B cell (primary cell): ENCODE measurements at regions not wholly inside any gene's neighbourhood (a gene's known extent, or its start where the extent isn't known, plus 50 kb on each side); places are given as distances from the start of the nearest gene placed in this dataset.

ENCODE experiments used
- ATAC-seq: fragments of 200-7000 bp; cut with Tn5 transposase; one replicate; pipeline ENCODE4 v1.10.0; 2021; ENCODE audit warnings: low read depth, mild to moderate bottlenecking, moderate number of reproducible peaks, moderate library complexity
- CTCF ChIA-PET: fragments of 350-600 bp; sonication (Branson Sonifier 250); formaldehyde crosslinking; loops from one replicate; lab custom pipeline; 2021; ENCODE audit warnings: antibody characterized with exemption, inconsistent platforms; lab: Charles Lee
- POLR2A ChIA-PET: fragments of 350-600 bp; sonication (Branson Sonifier 250); formaldehyde crosslinking; loops from one replicate; lab custom pipeline; 2021; ENCODE audit warnings: antibody characterized with exemption; lab: Charles Lee
- DNase-seq: peaks from one replicate; pipeline ENCODE4 v3.0.0; 2013
- H2AFZ ChIP-seq: 2 replicates; pipeline ENCODE4 v1.6.1; 2012; ENCODE audit warnings: mild to moderate bottlenecking, low read depth, low read length; ENCODE audit not compliant: insufficient read depth, poor library complexity, severe bottlenecking
- H3K27ac ChIP-seq, 2 donors: 1 replicate in 1 of 2; 2 replicates in 1 of 2; pipeline ENCODE4 v1.5.1; 2012 to 2013; ENCODE audit warnings: low read length in 2 of 2, mild to moderate bottlenecking in 2 of 2, moderate library complexity in 1 of 2
- H3K27me3 ChIP-seq, 4 experiments: fragments of 200-600 bp in 1 of 4; sonication (generic) in 1 of 4; replicated peaks in 1 of 4; 1 replicate in 2 of 4; 2 replicates in 2 of 4; pipeline versions ENCODE4 v1.6.1 to v1.7.0; 2013 to 2016; ENCODE audit warnings: low read length in 3 of 4, mild to moderate bottlenecking in 2 of 4, mixed read lengths in 1 of 4, moderate library complexity in 1 of 4; ENCODE audit not compliant: insufficient read depth in 4 of 4, control insufficient read depth in 3 of 4; ENCODE audit errors: control extremely low read depth in 1 of 4
- H3K36me3 ChIP-seq, 2 experiments: replicated peaks in 1 of 2; 1 replicate in 1 of 2; 2 replicates in 1 of 2; pipeline versions ENCODE4 v1.6.1 to v1.7.1; 2013; ENCODE audit warnings: low read length in 1 of 2; ENCODE audit not compliant: insufficient read depth in 2 of 2, control insufficient read depth in 1 of 2; ENCODE audit errors: control extremely low read depth in 1 of 2, extremely low read depth in 1 of 2
- H3K4me1 ChIP-seq, 2 donors: fragments of 200-600 bp in 1 of 2; sonication (generic) in 1 of 2; 1 replicate in 1 of 2; 2 replicates in 1 of 2; pipeline versions ENCODE4 v1.5.1 to v1.6.1; 2013 to 2017; ENCODE audit warnings: low read length in 2 of 2; ENCODE audit not compliant: control insufficient read depth in 2 of 2, insufficient read depth in 2 of 2
- H3K4me2 ChIP-seq: replicated peaks from 2 replicates; pipeline ENCODE3; 2012; ENCODE audit warnings: mild to moderate bottlenecking, low read depth, low read length; ENCODE audit not compliant: poor library complexity, severe bottlenecking
- H3K4me3 ChIP-seq, 5 experiments: fragments of 200-600 bp in 1 of 5; sonication (generic) in 1 of 5; 1 replicate in 3 of 5; 2 replicates in 2 of 5; pipeline versions ENCODE4 v1.5.1 to v1.7.0; 2011 to 2016; ENCODE audit warnings: low read length in 4 of 5, mild to moderate bottlenecking in 4 of 5, low read depth in 2 of 5, control low read depth in 1 of 5, moderate library complexity in 1 of 5; ENCODE audit not compliant: insufficient read depth in 1 of 5; ENCODE audit errors: control extremely low read depth in 1 of 5, extremely low read depth in 1 of 5
- H3K79me2 ChIP-seq: fragments of 200-600 bp; sonication (generic); one replicate; pipeline ENCODE4 v1.6.0; 2016; ENCODE audit warnings: low read length; ENCODE audit not compliant: control insufficient read depth, insufficient read depth
- H3K9ac ChIP-seq: fragments of 200-600 bp; sonication (generic); 2 replicates; pipeline ENCODE4 v1.6.1; 2017; ENCODE audit warnings: mild to moderate bottlenecking, low read length, moderate library complexity
- H3K9me3 ChIP-seq, 3 donors: one replicate each; pipeline versions ENCODE4 v1.6.1 to v1.7.1; 2013; ENCODE audit warnings: low read length in 2 of 3; ENCODE audit not compliant: control insufficient read depth in 2 of 3, insufficient read depth in 1 of 3; ENCODE audit errors: control extremely low read depth in 1 of 3
- H4K20me1 ChIP-seq: 2 replicates; pipeline ENCODE4 v1.6.0; 2012; ENCODE audit warnings: mild to moderate bottlenecking, low read length; ENCODE audit not compliant: insufficient read depth, control insufficient read depth, poor library complexity, severe bottlenecking
- H3K27ac Mint-ChIP-seq: one replicate; pipeline ENCODE4 v1.8.0; 2021; ENCODE audit warnings: mixed read lengths
- H3K27me3 Mint-ChIP-seq: one replicate; pipeline ENCODE4 v1.8.0; 2021; ENCODE audit warnings: mixed read lengths
- H3K4me1 Mint-ChIP-seq: one replicate; pipeline ENCODE4 v1.8.0; 2021; ENCODE audit warnings: mixed read lengths
- H3K4me3 Mint-ChIP-seq: one replicate; pipeline ENCODE4 v1.8.0; 2021; ENCODE audit warnings: mixed read lengths
- H3K9me3 Mint-ChIP-seq: one replicate; pipeline ENCODE4 v1.8.0; 2022; ENCODE audit warnings: mixed read lengths; ENCODE audit not compliant: insufficient read depth
- CTCF ChIP-seq: fragments of 200-600 bp; IDR thresholded peaks from one replicate; pipeline ENCODE4 v1.8.0; 2022; ENCODE audit warnings: antibody characterized with exemption, mild to moderate bottlenecking
- EZH2 ChIP-seq: IDR thresholded peaks from 2 replicates; pipeline ENCODE4 v1.6.1; 2012; ENCODE audit warnings: borderline replicate concordance, low read depth, mild to moderate bottlenecking, moderate library complexity, low read length; ENCODE audit not compliant: insufficient read depth, poor library complexity, severe bottlenecking
- WGBS: methylation state at CpG from one replicate; pipeline ENCODE4 v1.1.5; 2013; ENCODE audit warnings: missing lambda C conversion rate; ENCODE audit not compliant: insufficient coverage; 5-methylcytosine and 5-hydroxymethylcytosine counted together
- intact Hi-C: fragments of 100-400 bp; cut with micrococcal nuclease; formaldehyde crosslinking; loops from one replicate; pipeline ENCODE4 v1.10.0; 2022

- Histone ChIP-seq H3K79me2 (no peaks in the 10 kb centered on the region), H2AFZ (no peak overlapping the region), H3K36me3 (no peaks in the 10 kb centered on the region), H3K4me1 (no peaks in the 10 kb centered on the region), H3K4me3 (no peak overlapping the region), H3K27me3 (no peaks in the 10 kb centered on the region), H3K9ac (no peak overlapping the region), H3K27ac (no peak overlapping the region), H3K4me2 (no peak overlapping the region), H4K20me1 (no peaks in the 10 kb centered on the region), H3K9me3 (no peaks in the 10 kb centered on the region)
- no peak for TF ChIP-seq CTCF
- TF ChIP-seq EZH2 = no peak
- no peaks in the 10 kb centered on the region for H3K4me1 Mint-ChIP-seq
- no peak overlapping the region for H3K27ac Mint-ChIP-seq
- ChIA-PET CTCF (no interaction called here), POLR2A (no interaction called here)
- WGBS = 40% methylated on average over 1 of the region's 2 CpGs
- no peak for DNase-seq
- H3K9me3 Mint-ChIP-seq = no peaks in the 10 kb centered on the region
- intact Hi-C loops = no loop called here
- no peak overlapping the region for H3K4me3 Mint-ChIP-seq
- H3K27me3 Mint-ChIP-seq = no peaks in the 10 kb centered on the region
- no peak for ATAC-seq
Measured at GRCh38 chr9:22809371-22809770, 362.7 kb downstream of the DMRTA1 start.

- ChIA-PET CTCF (no interaction called here), POLR2A (no interaction called here)
- Histone ChIP-seq H3K79me2 (no peaks in the 10 kb centered on the region), H3K27ac (no peak overlapping the region), H3K4me2 (no peak overlapping the region), H3K4me3 (no peak overlapping the region), H3K9ac (no peak overlapping the region), H3K9me3 (no peaks in the 10 kb centered on the region), H3K4me1 (no peaks in the 10 kb centered on the region), H3K27me3 (no peaks in the 10 kb centered on the region), H4K20me1 (no peaks in the 10 kb centered on the region), H3K36me3 (no peaks in the 10 kb centered on the region), H2AFZ (no peak overlapping the region)
- Mint-ChIP-seq H3K9me3 (no peaks in the 10 kb centered on the region), H3K27ac (no peak overlapping the region), H3K4me3 (no peak overlapping the region), H3K27me3 (no peaks in the 10 kb centered on the region), H3K4me1 (no peaks in the 10 kb centered on the region)
- intact Hi-C loops = no loop called here
- WGBS = 91% methylated on average over 1 of the region's 2 CpGs
- TF ChIP-seq CTCF (no peak), EZH2 (no peak)
- DNase-seq = no peak
- no peak for ATAC-seq
Measured at GRCh38 chr9:22813529-22813928, 366.9 kb downstream of the DMRTA1 start.
